ENCODE measurements at regions not wholly inside any gene's neighbourhood (a gene's known extent, or its start where the extent isn't known, plus 50 kb on each side); places are given as distances from the start of the nearest gene placed in this dataset.

- TF ChIP-seq CTCF (IDR thresholded peaks at IDR 0.05; ENCODE audit: extremely low read depth in 1 of 2, insufficient read depth in 1 of 2, low read depth in 1 of 2, low read length in 2 of 2) (no peak), EZH2 (IDR thresholded peaks at IDR 0.05; ENCODE audit: borderline replicate concordance, low read depth, low read length, severe bottlenecking) (no peak), POLR2A (IDR thresholded peaks at IDR 0.05; ENCODE audit: low read depth, low read length) (no peak), POLR2AphosphoS5 (IDR thresholded peaks at IDR 0.05; ENCODE audit: insufficient read depth, low read depth, low read length) (no peak), GATA2 (IDR thresholded peaks at IDR 0.05; ENCODE audit: insufficient read depth, insufficient read length, low read depth, low read length) (no peak)
These were observed 231.6 kb downstream of the TBXT start for GRCh38 chr6:165936096-165936495.

Measured in endothelial cell of umbilical vein (primary cell).